Epithelial cell of esophagus (primary cell): ENCODE measurements at regions not wholly inside any gene's neighbourhood (a gene's known extent, or its start where the extent isn't known, plus 50 kb on each side); places are given as distances from the start of the nearest gene placed in this dataset.

Experiments used
- DNase-seq: peaks from one replicate; pipeline ENCODE4 v3.0.0; 2010; ENCODE audit warnings: low read depth
- H3K4me3 ChIP-seq: 2 replicates; pipeline ENCODE4 v1.5.1; 2011; ENCODE audit warnings: mild to moderate bottlenecking, low read length, control low read depth
- TF ChIP-seq, protein P1 (sequence below): IDR thresholded peaks from 2 replicates; pipeline ENCODE4 v1.5.1; 2011; ENCODE audit warnings: low read depth, mild to moderate bottlenecking, low read length, control low read depth, inconsistent platforms; ENCODE audit not compliant: insufficient read depth; ENCODE audit errors: missing control alignments

DNA sequence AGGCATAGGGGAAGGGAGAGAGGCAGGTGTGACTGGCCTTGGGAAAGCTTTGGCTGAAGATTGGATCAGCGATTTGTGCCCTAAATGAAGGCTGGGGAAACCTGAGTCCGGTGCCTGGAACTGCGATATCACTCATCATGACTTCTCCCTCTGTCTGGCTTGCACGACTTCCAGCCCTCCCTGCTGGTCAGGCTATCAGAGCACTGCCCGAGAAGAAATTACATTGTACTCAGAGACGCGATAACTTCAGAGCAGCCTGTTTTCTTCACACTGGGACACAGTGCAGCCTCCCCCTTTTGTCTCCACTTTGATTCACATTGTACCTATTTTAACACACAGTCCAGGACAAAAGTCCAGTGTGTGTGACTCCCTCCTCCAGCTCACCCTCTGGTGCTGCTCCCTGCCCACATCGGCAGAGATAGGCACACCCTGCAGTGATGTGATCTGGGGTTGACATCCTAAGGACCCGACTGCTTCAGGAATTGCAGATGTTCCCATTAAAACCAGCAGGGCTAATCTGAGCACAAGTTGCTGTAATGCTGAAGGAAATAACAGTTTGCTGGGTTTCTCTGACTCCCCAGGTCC, 62.1 kb upstream of the CADM1 start:
- no peak for DNase-seq
- TF ChIP-seq, protein P1, sequence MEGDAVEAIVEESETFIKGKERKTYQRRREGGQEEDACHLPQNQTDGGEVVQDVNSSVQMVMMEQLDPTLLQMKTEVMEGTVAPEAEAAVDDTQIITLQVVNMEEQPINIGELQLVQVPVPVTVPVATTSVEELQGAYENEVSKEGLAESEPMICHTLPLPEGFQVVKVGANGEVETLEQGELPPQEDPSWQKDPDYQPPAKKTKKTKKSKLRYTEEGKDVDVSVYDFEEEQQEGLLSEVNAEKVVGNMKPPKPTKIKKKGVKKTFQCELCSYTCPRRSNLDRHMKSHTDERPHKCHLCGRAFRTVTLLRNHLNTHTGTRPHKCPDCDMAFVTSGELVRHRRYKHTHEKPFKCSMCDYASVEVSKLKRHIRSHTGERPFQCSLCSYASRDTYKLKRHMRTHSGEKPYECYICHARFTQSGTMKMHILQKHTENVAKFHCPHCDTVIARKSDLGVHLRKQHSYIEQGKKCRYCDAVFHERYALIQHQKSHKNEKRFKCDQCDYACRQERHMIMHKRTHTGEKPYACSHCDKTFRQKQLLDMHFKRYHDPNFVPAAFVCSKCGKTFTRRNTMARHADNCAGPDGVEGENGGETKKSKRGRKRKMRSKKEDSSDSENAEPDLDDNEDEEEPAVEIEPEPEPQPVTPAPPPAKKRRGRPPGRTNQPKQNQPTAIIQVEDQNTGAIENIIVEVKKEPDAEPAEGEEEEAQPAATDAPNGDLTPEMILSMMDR: no peak
- no peak overlapping the region for H3K4me3 ChIP-seq

DNA sequence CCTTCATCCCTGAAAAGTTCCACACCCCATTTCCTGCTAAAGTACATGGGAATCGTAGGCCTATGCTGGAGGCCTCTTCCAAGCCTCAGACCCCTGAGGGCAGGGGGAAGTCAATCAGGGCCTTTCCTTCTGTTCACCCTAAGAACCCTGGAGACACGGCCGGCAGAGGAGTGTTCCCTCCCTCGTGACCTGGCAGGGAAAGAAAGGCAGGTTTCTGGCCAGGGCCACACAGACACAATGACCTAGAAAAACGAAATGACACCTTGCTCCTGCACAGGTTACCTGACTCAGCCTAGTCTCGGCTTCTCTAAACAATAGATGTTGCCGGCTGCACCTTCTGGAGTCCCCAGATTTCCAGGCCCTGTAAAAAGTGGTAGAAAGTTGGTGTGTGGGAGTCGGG, 60.6 kb upstream of the CADM1 start:
- H3K4me3 ChIP-seq: no peak overlapping the region
- no peak for DNase-seq
- TF ChIP-seq, protein P1: no peak

DNA sequence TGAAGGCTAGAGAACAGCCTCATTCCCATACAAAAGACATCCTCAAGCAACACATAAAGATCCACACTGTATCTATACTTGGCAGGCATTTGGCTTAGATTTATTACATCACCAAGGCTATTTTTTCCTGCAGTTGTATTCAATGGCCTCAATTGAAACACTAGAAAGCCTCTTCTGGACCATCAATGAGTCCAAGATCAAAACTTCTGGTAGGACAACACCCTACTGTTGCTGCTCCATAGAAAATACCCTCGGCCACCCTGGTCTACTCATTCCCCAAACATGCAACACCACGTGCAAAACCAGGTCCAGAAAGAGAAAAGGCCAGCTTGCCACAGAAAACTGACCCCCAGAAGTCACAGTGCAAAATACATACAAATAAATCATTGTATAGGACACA, 56.9 kb upstream of the CADM1 start:
- no peak overlapping the region for H3K4me3 ChIP-seq
- TF ChIP-seq, protein P1: no peak
- DNase-seq: no peak

DNA sequence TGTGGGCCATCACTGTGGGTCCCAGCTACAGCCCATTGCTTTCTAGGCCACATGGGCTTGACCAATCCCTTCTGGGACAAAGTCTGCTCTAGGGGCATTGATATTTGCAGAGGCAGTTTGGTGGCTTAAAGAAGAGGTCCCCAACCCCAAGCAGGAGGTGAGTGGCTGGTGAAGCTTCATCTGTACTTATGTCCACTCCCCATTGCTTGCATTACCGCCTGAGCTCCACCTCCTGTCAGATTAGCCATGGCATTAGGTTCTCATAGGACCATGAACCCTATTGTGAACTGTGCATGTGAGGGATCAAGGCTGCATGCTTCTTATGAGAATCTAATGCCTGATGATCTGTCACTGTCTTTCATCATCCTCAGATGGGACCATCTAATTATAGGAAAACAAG, 54.4 kb upstream of the CADM1 start:
- TF ChIP-seq, protein P1: no peak
- no peak overlapping the region for H3K4me3 ChIP-seq
- DNase-seq: no peak

DNA sequence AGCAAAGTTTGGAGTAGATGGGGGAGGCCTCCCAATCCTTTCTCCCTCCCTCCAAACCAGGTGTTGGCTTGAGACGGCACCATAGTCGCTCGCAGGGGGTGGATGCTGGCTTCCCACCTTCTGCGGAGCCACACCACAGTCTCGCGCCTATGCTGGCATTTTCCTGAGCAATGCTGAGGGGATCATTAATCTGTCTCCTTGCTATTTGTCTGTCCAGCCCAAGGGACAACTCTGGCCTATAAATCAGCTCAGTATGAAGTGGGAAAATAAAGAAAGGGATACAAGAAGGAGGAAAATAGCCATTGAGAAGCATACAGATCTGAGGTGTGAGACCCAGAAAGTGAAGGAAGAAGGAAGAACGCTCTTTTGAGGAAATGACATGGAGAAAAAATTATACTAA, 53.5 kb upstream of the CADM1 start:
- no peak overlapping the region for H3K4me3 ChIP-seq
- TF ChIP-seq, protein P1: no peak
- DNase-seq: no peak

DNA sequence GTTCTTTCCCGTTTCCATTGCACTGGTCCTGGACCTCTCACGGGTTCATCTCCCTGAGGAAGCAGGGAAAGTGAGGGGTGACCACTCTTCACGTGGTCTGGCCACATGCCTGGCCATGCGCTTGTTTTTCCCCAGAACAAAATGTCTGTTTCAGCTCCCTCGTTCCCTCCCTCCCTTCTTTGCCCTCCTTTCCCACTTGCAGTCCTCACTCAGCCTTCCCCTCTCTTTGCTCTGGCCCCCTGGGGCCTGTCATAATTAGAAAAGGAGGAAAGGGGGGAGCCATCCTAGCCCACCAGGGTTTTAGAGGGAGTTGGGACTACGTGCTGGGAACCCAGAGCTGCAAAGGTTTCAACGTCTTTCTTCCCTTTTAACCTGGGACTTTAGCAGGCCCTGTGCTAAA, 52.8 kb upstream of the CADM1 start:
- no peak for DNase-seq
- H3K4me3 ChIP-seq: no peak overlapping the region
- TF ChIP-seq, protein P1: no peak

DNA sequence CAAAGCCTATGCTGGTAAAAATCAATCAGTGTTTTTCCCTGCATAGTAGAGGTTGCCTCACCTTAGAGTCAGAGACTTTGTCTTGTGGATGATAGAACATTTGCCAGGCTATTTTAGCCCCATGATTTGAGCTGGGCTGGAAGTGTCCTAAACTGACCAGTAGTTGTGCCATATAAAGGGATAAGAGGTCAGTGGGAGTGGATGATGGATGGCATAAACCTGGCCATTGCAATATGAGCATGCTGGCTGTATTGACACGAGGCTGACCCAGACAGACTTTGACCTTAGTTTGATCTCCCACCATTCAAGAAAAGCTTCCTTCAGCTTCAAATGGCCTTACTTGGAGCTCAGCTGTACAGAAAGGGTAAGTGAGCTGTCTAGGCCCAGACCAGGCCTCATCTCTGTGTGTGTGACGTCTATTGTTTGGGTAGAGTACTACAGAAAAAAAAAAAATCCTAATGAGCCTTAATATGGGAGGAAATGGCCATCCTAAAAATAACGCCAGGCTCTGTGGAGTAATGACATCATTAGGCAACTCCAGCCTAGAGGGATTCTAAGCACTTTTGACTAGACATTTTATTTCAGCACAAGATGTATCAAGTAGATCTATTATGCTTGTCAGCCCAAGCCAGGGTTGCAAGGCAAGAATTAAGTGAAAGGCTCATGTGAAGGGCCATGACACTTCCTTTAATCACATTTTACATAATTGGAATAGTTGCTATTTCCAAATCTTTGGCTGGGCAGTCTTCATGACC, 51.3 kb upstream of the CADM1 start:
- H3K4me3 ChIP-seq: no peak overlapping the region
- TF ChIP-seq, protein P1: no peak
- no peak for DNase-seq
